Mesenchymal stem cell (in vitro differentiated cells and primary cell): ENCODE measurements at regions not wholly inside any gene's neighbourhood (a gene's known extent, or its start where the extent isn't known, plus 50 kb on each side); places are given as distances from the start of the nearest gene placed in this dataset.

Experiments used
- DNase-seq: peaks from one replicate; pipeline ENCODE4 v3.0.0-alpha.2; 2013
- H2AFZ ChIP-seq: one replicate; pipeline ENCODE4 v1.6.1; 2013; ENCODE audit warnings: low read depth, mild to moderate bottlenecking, control low read depth, inconsistent platforms, low read length, moderate library complexity
- H2AK5ac ChIP-seq: 2 replicates; pipeline ENCODE4 v1.6.1; 2013; ENCODE audit warnings: low read length, moderate library complexity, mild to moderate bottlenecking, inconsistent platforms; ENCODE audit not compliant: severe bottlenecking
- H2BK120ac ChIP-seq: one replicate; pipeline ENCODE4 v1.6.1; 2013; ENCODE audit warnings: low read depth, mild to moderate bottlenecking, inconsistent platforms, low read length, moderate library complexity
- H2BK12ac ChIP-seq, 2 experiments: one replicate each; pipeline ENCODE4 v1.6.1; 2013; ENCODE audit warnings: inconsistent platforms in 2 of 2, low read length in 2 of 2, mild to moderate bottlenecking in 2 of 2, moderate library complexity in 2 of 2, control low read depth in 1 of 2
- H2BK15ac ChIP-seq: one replicate; pipeline ENCODE4 v1.6.1; 2013; ENCODE audit warnings: mild to moderate bottlenecking, low read depth, inconsistent platforms; ENCODE audit not compliant: poor library complexity, severe bottlenecking
- H2BK5ac ChIP-seq: 2 replicates; pipeline ENCODE4 v1.6.1; 2013; ENCODE audit warnings: low read depth, mild to moderate bottlenecking, low read length, control low read depth, inconsistent platforms; ENCODE audit not compliant: poor library complexity, severe bottlenecking
- H3K14ac ChIP-seq, 2 experiments: one replicate each; pipeline ENCODE4 v1.6.1; 2013; ENCODE audit warnings: inconsistent platforms in 2 of 2, low read length in 2 of 2, control low read depth in 1 of 2, mild to moderate bottlenecking in 1 of 2, moderate library complexity in 1 of 2
- H3K18ac ChIP-seq, 2 experiments: one replicate each; pipeline ENCODE4 v1.6.1; 2013; ENCODE audit warnings: inconsistent platforms in 2 of 2, low read length in 2 of 2, control low read depth in 1 of 2, low read depth in 1 of 2, mild to moderate bottlenecking in 1 of 2
- H3K23ac ChIP-seq, 2 experiments: one replicate each; pipeline ENCODE4 v1.6.1; 2013; ENCODE audit warnings: inconsistent platforms in 2 of 2, low read length in 2 of 2, mild to moderate bottlenecking in 2 of 2, moderate library complexity in 2 of 2, control low read depth in 1 of 2
- H3K27ac ChIP-seq: 2 replicates; pipeline ENCODE4 v1.5.1; 2013; ENCODE audit warnings: mild to moderate bottlenecking, moderate library complexity, low read length, control low read depth, inconsistent platforms; ENCODE audit not compliant: poor library complexity, severe bottlenecking
- H3K27me3 ChIP-seq, 2 experiments: 2 replicates each; pipeline versions ENCODE4 v1.6.1 to v1.7.0; 2013; ENCODE audit warnings: low read length in 2 of 2, mild to moderate bottlenecking in 2 of 2, moderate library complexity in 2 of 2, control low read depth in 1 of 2, inconsistent platforms in 1 of 2; ENCODE audit not compliant: control insufficient read depth in 1 of 2, insufficient read depth in 1 of 2
- H3K36me3 ChIP-seq, 2 experiments: 2 replicates each; pipeline versions ENCODE4 v1.6.1 to v1.7.0; 2013; ENCODE audit warnings: low read length in 2 of 2, control low read depth in 1 of 2, inconsistent platforms in 1 of 2, low read depth in 1 of 2, mild to moderate bottlenecking in 1 of 2; ENCODE audit not compliant: insufficient read depth in 2 of 2, control insufficient read depth in 1 of 2
- H3K4ac ChIP-seq, 2 experiments: one replicate each; pipeline ENCODE4 v1.6.1; 2013; ENCODE audit warnings: inconsistent platforms in 2 of 2, low read length in 2 of 2, mild to moderate bottlenecking in 2 of 2, moderate library complexity in 2 of 2, control low read depth in 1 of 2, low read depth in 1 of 2
- H3K4me1 ChIP-seq: 2 replicates; pipeline ENCODE4 v1.6.1; 2013; ENCODE audit warnings: low read depth, low read length, control low read depth; ENCODE audit not compliant: control insufficient read depth, insufficient read depth
- H3K4me2 ChIP-seq: 2 replicates; pipeline ENCODE4 v1.6.1; 2013; ENCODE audit warnings: low read length, mild to moderate bottlenecking, inconsistent platforms; ENCODE audit not compliant: poor library complexity, severe bottlenecking
- H3K4me3 ChIP-seq, 2 experiments: 2 replicates each; pipeline versions ENCODE4 v1.5.1 to v1.7.0; 2013; ENCODE audit warnings: low read length in 2 of 2, mild to moderate bottlenecking in 2 of 2, control low read depth in 1 of 2, low read depth in 1 of 2; ENCODE audit not compliant: insufficient read depth in 1 of 2
- H3K79me1 ChIP-seq: replicated peaks from 2 replicates; pipeline ENCODE4 v1.6.1; 2013; ENCODE audit warnings: mild to moderate bottlenecking, control low read depth, low read length, inconsistent platforms; ENCODE audit not compliant: poor library complexity, severe bottlenecking
- H3K9ac ChIP-seq: 2 replicates; pipeline ENCODE4 v1.7.0; 2013; ENCODE audit warnings: mild to moderate bottlenecking, low read length, moderate library complexity
- H3K9me3 ChIP-seq: 2 replicates; pipeline ENCODE4 v1.7.0; 2013; ENCODE audit warnings: mild to moderate bottlenecking, low read length; ENCODE audit not compliant: control insufficient read depth
- H4K8ac ChIP-seq: one replicate; pipeline ENCODE4 v1.6.1; 2013; ENCODE audit warnings: inconsistent platforms, mild to moderate bottlenecking, low read length, moderate library complexity
- H4K91ac ChIP-seq: one replicate; pipeline ENCODE4 v1.6.1; 2013; ENCODE audit warnings: mild to moderate bottlenecking, low read length, inconsistent platforms
- WGBS: methylation state at CpG from one replicate; pipeline ENCODE4 v1.1.7; 2013; ENCODE audit warnings: mixed read lengths; 5-methylcytosine and 5-hydroxymethylcytosine counted together

DNA sequence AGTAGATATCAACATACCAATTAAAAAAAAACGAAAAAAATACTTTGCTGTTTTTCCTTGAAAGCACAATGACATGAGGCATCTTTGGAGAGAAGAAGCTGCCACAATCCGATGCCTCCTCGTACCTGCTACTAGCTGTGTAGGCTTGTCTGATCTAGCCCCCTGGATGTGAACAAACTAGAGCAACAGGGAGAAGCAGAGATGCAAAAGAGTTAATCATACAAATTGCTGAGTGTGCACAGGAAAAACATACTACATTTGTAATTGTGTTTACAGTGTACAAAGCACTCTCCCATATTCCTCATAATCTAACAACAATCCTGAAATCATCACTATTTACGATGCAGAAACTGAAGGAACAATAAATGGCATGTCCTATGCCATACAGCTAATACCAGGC is 227.0 kb upstream of the CTNNB1 start:
- Histone ChIP-seq H2AK5ac (no peak overlapping the region), H3K4me2 (no peak overlapping the region), H2AFZ (no peak overlapping the region), H2BK120ac (no peak overlapping the region), H3K4me1 (peaks cover 12% of the 10 kb centered on the region), H2BK12ac (peak overlapping the region; percentile 34 to 65), H3K14ac (no peak overlapping the region), H3K23ac (no peak overlapping the region), H3K27ac (no peak overlapping the region), H2BK15ac (no peak overlapping the region), H4K8ac (no peak overlapping the region), H3K9ac (peak overlapping the region; percentile 67), H3K79me1 (no peaks in the 10 kb centered on the region), H3K18ac (no peak overlapping the region), H2BK5ac (no peak overlapping the region), H4K91ac (no peak overlapping the region), H3K4ac (peak overlapping the region in 1 of 2 experiments; percentile 63), H3K27me3 (no peaks in the 10 kb centered on the region), H3K36me3 (no peaks in the 10 kb centered on the region), H3K4me3 (no peak overlapping the region), H3K9me3 (no peaks in the 10 kb centered on the region)
- 85% methylated on average over 4 of the region's 4 CpGs for WGBS
- DNase-seq, result no peak

DNA sequence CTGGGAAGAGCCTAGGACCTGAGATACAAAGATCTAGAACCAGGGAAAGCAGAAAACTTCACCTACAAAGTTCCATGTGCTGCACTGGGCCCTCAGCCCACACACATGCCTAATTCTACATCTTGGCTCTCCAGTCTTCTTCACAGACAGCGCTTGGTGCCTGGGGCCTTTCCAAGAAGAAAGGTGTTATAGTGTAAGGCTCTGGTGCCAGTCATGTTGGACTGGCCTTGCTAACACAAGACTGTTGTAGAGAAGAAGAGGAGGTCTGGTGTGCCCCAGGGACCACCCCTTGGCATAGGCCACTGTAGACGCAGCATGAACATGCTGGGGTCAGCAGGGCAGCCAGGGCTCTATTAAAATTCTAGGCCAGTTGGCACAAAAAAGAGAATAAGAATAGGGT is 226.2 kb upstream of the CTNNB1 start:
- 100% methylated on average over 2 of the region's 2 CpGs for WGBS
- H3K4ac ChIP-seq, result peak overlapping the region in 1 of 2 experiments; percentile 13
- H4K8ac ChIP-seq, result no peak overlapping the region
- H2AFZ ChIP-seq, result no peak overlapping the region
- no peaks in the 10 kb centered on the region for H3K79me1 ChIP-seq
- peak overlapping the region in 1 of 2 experiments; percentile 54 for H3K18ac ChIP-seq
- H3K27me3 ChIP-seq, result no peaks in the 10 kb centered on the region
- no peaks in the 10 kb centered on the region for H3K9me3 ChIP-seq
- no peak overlapping the region for H4K91ac ChIP-seq
- no peaks in the 10 kb centered on the region for H3K36me3 ChIP-seq
- no peak overlapping the region for H2BK120ac ChIP-seq
- H2BK5ac ChIP-seq, result no peak overlapping the region
- H3K14ac ChIP-seq, result no peak overlapping the region
- no peak overlapping the region for H3K4me3 ChIP-seq
- H2BK15ac ChIP-seq, result no peak overlapping the region
- no peak overlapping the region for H3K9ac ChIP-seq
- H3K4me2 ChIP-seq, result no peak overlapping the region
- no peak overlapping the region for H3K27ac ChIP-seq
- peak overlapping the region; percentile 20 for H2AK5ac ChIP-seq
- peak overlapping the region in 1 of 2 experiments; percentile 94 for H2BK12ac ChIP-seq
- peaks cover 12% of the 10 kb centered on the region for H3K4me1 ChIP-seq
- no peak for DNase-seq
- peak overlapping the region in 1 of 2 experiments; percentile 90 for H3K23ac ChIP-seq

DNA sequence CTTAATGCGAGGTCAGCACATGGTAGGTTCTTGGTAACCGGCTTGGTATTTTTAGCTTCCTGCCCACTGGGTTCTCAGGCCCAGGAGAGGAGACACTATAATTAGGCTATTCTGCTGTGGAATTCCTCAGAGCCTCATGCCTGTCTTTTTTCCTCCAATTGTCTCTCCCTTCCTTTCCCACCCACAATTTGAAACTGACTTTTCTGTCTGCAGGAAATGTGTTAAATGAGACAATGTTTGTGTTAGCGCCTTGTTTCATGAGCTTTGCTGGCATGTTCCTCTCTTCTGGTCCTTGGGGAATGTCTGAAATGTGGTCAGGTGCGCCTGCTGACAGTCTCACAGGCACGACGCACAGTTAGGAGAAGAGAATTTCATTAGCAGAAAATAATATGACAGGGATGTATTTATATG is 223.6 kb upstream of the CTNNB1 start:
- Histone ChIP-seq H3K27ac (no peak overlapping the region), H2BK120ac (no peak overlapping the region), H2AK5ac (no peak overlapping the region), H2BK15ac (no peak overlapping the region), H2BK5ac (no peak overlapping the region), H3K4me3 (no peak overlapping the region), H3K23ac (no peak overlapping the region), H2BK12ac (no peak overlapping the region), H3K36me3 (no peaks in the 10 kb centered on the region), H3K27me3 (no peaks in the 10 kb centered on the region), H3K79me1 (no peaks in the 10 kb centered on the region), H3K18ac (no peak overlapping the region), H2AFZ (no peak overlapping the region), H3K4me1 (peaks cover 11% of the 10 kb centered on the region), H3K4me2 (no peak overlapping the region), H3K9ac (no peak overlapping the region), H3K4ac (peak overlapping the region in 1 of 2 experiments; percentile 7), H4K8ac (no peak overlapping the region), H3K14ac (no peak overlapping the region), H4K91ac (no peak overlapping the region), H3K9me3 (no peaks in the 10 kb centered on the region)
- WGBS, result 88% methylated on average over 6 of the region's 6 CpGs
- DNase-seq, result peak; percentile 39

DNA sequence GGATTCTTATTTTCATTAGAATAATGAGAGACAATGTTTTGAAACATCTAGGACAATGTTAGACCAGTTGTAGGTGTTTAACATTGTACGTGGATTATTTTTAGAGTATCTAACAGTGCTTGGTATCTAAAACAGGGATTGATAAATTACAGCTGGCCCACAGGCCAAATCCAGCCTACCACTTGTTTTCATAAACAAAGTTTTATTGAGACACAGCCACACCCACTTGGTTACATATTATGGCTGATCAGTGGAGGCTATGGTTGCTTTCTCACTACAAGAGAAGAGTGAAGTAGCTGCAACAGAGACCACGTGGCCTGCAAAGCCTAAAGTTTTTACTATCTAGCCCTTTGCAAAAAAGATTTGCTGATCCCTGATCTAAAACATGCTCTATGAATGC is 223.1 kb upstream of the CTNNB1 start:
- Histone ChIP-seq H3K4me2 (no peak overlapping the region), H3K14ac (no peak overlapping the region), H3K9me3 (no peaks in the 10 kb centered on the region), H2AK5ac (no peak overlapping the region), H3K27me3 (no peaks in the 10 kb centered on the region), H2BK15ac (no peak overlapping the region), H3K4me3 (no peak overlapping the region), H3K18ac (no peak overlapping the region), H3K36me3 (no peaks in the 10 kb centered on the region), H2AFZ (no peak overlapping the region), H4K91ac (no peak overlapping the region), H3K4me1 (peaks cover 6% of the 10 kb centered on the region), H4K8ac (no peak overlapping the region), H3K9ac (no peak overlapping the region), H3K27ac (no peak overlapping the region), H2BK5ac (no peak overlapping the region), H3K23ac (no peak overlapping the region), H2BK120ac (no peak overlapping the region), H3K4ac (no peak overlapping the region), H2BK12ac (no peak overlapping the region), H3K79me1 (no peaks in the 10 kb centered on the region)
- 80% methylated on average over 1 of the region's 2 CpGs for WGBS
- DNase-seq, result no peak
